Panc1 (cell line): ENCODE measurements at regions not wholly inside any gene's neighbourhood (a gene's known extent, or its start where the extent isn't known, plus 50 kb on each side); places are given as distances from the start of the nearest gene placed in this dataset.

Source experiments
- ATAC-seq: fragments of 200-7000 bp; cut with Tn5 transposase; 2 replicates; pipeline ENCODE4 v1.9.1; 2020; ENCODE audit warnings: mild to moderate bottlenecking, moderate library complexity
- BruUV-seq: library from RNA; stranded (reverse); fragments of 400-500 nt; replicated peaks from 2 replicates; lab custom pipeline; 2021; lab: Mats Ljungman, UMichigan
- CTCF ChIA-PET: fragments of 300-600 bp; sonication (Branson Sonifier 250); formaldehyde crosslinking; loops from one replicate; lab custom pipeline; 2022; ENCODE audit warnings: antibody characterized with exemption; lab: Charles Lee
- POLR2A ChIA-PET: fragments of 300-600 bp; sonication (Branson Sonifier 250); formaldehyde crosslinking; loops from one replicate; lab custom pipeline; 2022; ENCODE audit warnings: antibody characterized with exemption; lab: Charles Lee
- DNase-seq: peaks from one replicate; pipeline ENCODE4 v3.0.0-alpha.2; 2010; ENCODE audit warnings: low read depth, low spot score
- H3K27ac ChIP-seq: 2 replicates; pipeline ENCODE4 v1.5.1; 2011; ENCODE audit warnings: mild to moderate bottlenecking, low read length, inconsistent platforms
- H3K27me3 ChIP-seq: fragments of 200-500 bp; sonication (Bioruptor generic); 2 replicates; pipeline ENCODE4 v1.6.0; 2014; ENCODE audit warnings: low read length, inconsistent platforms; ENCODE audit not compliant: control insufficient read depth, insufficient read depth
- H3K36me3 ChIP-seq: fragments of 200-500 bp; sonication (Bioruptor generic); 2 replicates; pipeline ENCODE4 v1.5.1; 2014; ENCODE audit warnings: inconsistent platforms, mild to moderate bottlenecking, low read length, moderate library complexity; ENCODE audit not compliant: control insufficient read depth, insufficient read depth
- H3K4me1 ChIP-seq: 2 replicates; pipeline ENCODE4 v1.5.1; 2011; ENCODE audit warnings: inconsistent platforms, mild to moderate bottlenecking, low read length, moderate library complexity; ENCODE audit not compliant: control insufficient read depth, insufficient read depth
- H3K4me3 ChIP-seq, 2 experiments: 2 replicates each; pipeline ENCODE4 v1.5.1; 2011 to 2012; ENCODE audit warnings: low read depth in 2 of 2, low read length in 2 of 2, mild to moderate bottlenecking in 2 of 2, inconsistent platforms in 1 of 2, moderate library complexity in 1 of 2
- H3K9me3 ChIP-seq: fragments of 200-500 bp; sonication (Bioruptor generic); 2 replicates; pipeline ENCODE4 v1.5.1; 2014; ENCODE audit warnings: low read depth, mild to moderate bottlenecking, inconsistent platforms, low read length, moderate library complexity; ENCODE audit not compliant: control insufficient read depth, insufficient read depth
- POLR2AphosphoS5 ChIP-seq: IDR thresholded peaks from 2 replicates; pipeline ENCODE4 v1.6.1; 2012; ENCODE audit warnings: mild to moderate bottlenecking, low read depth, low read length, moderate library complexity
- REST ChIP-seq, 2 experiments: IDR thresholded peaks; 2 replicates each; pipeline ENCODE4 v1.6.1; 2011 to 2012; ENCODE audit warnings: low read depth in 2 of 2, control low read depth in 1 of 2, low read length in 1 of 2, mild to moderate bottlenecking in 1 of 2, moderate library complexity in 1 of 2; ENCODE audit not compliant: insufficient read depth in 1 of 2
- SIN3A ChIP-seq: IDR thresholded peaks from 2 replicates; pipeline ENCODE4 v1.6.1; 2012; ENCODE audit warnings: low read depth, mild to moderate bottlenecking, low read length, moderate library complexity, borderline replicate concordance; ENCODE audit not compliant: insufficient read depth
- TCF7L2 ChIP-seq: IDR thresholded peaks from 2 replicates; pipeline ENCODE4 v1.6.1; 2011; ENCODE audit warnings: mild to moderate bottlenecking, low read depth, low read length, inconsistent platforms
- in situ Hi-C: cut with HindIII; loops from 2 replicates; pipeline ENCODE4 v1.10.0; 2016; ENCODE audit warnings: low sequenced_read_pairs, low pct_unique_long_range_greater_than_20kb
- intact Hi-C: fragments of 100-400 bp; cut with micrococcal nuclease; formaldehyde crosslinking; loops from one replicate; pipeline ENCODE4 v1.10.0; 2022; ENCODE audit not compliant: unreplicated experiment
- TF ChIP-seq, protein P1 (sequence below): fragments of 450-650 bp; IDR thresholded peaks from 2 replicates; pipeline ENCODE4 v1.5.1; 2017; ENCODE audit warnings: mild to moderate bottlenecking

GRCh38 chr7:13656330-13656729 lies 333.1 kb downstream of the ETV1 start:
- Histone ChIP-seq H3K36me3 (no peaks in the 10 kb centered on the region), H3K9me3 (peaks cover 6% of the 10 kb centered on the region; the same call in 1 of the 2 replicates), H3K4me3 (no peak overlapping the region), H3K27ac (no peak overlapping the region), H3K27me3 (no peaks in the 10 kb centered on the region), H3K4me1 (no peaks in the 10 kb centered on the region)
- ATAC-seq (no peak), DNase-seq (no peak)
- TF ChIP-seq, protein P1, sequence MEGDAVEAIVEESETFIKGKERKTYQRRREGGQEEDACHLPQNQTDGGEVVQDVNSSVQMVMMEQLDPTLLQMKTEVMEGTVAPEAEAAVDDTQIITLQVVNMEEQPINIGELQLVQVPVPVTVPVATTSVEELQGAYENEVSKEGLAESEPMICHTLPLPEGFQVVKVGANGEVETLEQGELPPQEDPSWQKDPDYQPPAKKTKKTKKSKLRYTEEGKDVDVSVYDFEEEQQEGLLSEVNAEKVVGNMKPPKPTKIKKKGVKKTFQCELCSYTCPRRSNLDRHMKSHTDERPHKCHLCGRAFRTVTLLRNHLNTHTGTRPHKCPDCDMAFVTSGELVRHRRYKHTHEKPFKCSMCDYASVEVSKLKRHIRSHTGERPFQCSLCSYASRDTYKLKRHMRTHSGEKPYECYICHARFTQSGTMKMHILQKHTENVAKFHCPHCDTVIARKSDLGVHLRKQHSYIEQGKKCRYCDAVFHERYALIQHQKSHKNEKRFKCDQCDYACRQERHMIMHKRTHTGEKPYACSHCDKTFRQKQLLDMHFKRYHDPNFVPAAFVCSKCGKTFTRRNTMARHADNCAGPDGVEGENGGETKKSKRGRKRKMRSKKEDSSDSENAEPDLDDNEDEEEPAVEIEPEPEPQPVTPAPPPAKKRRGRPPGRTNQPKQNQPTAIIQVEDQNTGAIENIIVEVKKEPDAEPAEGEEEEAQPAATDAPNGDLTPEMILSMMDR = no peak
- no peak for TF ChIP-seq TCF7L2
- no peak for TF ChIP-seq SIN3A
- no peak for TF ChIP-seq POLR2AphosphoS5
- no peak for TF ChIP-seq REST (IDR thresholded peaks at IDR 0.05; ENCODE audit: insufficient read depth in 1 of 2, low read depth in 2 of 2, low read length in 1 of 2)
- intact Hi-C loops = no loop called here
- POLR2A ChIA-PET = no interaction called here
- no TSS peak for BruUV-seq
- CTCF ChIA-PET = no interaction called here
- in situ Hi-C loops = no loop called here

DNA sequence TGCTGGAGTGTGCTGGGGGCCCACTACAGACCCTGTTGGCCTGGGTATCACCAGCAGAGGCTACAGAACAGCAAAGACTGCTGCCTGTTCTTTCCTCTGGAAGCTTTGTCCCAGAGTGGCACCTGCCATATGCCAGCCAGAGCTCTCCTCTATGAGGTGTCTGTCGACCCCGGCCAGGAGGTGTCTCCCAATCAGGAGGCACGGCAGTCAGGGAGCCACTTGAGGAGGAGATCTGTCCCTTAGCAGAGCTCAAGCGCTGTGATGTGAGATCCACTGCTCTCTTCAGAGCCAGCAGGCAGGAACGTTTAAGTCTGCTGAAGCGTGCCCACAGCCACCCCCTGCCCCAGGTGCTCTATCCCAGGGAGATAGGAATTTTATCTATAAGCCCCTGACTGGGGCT lies 316.2 kb downstream of the ETV1 start:
- ChIA-PET POLR2A (no interaction called here), CTCF (no interaction called here)
- no peaks in the 10 kb centered on the region for H3K36me3 ChIP-seq
- TF ChIP-seq POLR2AphosphoS5 = no peak
- no peak for TF ChIP-seq TCF7L2
- TF ChIP-seq, protein P1 = no peak
- no peak for TF ChIP-seq SIN3A
- TF ChIP-seq REST (IDR thresholded peaks at IDR 0.05; ENCODE audit: insufficient read depth in 1 of 2, low read depth in 2 of 2, low read length in 1 of 2) = no peak
- no peak overlapping the region for H3K4me3 ChIP-seq
- H3K27ac ChIP-seq = no peak overlapping the region
- H3K9me3 ChIP-seq = no peaks in the 10 kb centered on the region
- H3K4me1 ChIP-seq = no peaks in the 10 kb centered on the region
- H3K27me3 ChIP-seq = no peaks in the 10 kb centered on the region
- DNase-seq (no peak), ATAC-seq (no peak)
- BruUV-seq = no TSS peak
- intact Hi-C loops (no loop called here), in situ Hi-C loops (no loop called here)
